ENCODE measurements at regions not wholly inside any gene's neighbourhood (a gene's known extent, or its start where the extent isn't known, plus 50 kb on each side); places are given as distances from the start of the nearest gene placed in this dataset.

GRCh38 chr1:193819376-193819775 is 633.0 kb upstream of the B3GALT2 start:
- no peak for TF ChIP-seq EZH2 (IDR thresholded peaks at IDR 0.05; ENCODE audit: borderline replicate concordance, low read depth, low read length, severe bottlenecking)
- TF ChIP-seq CTCF (IDR thresholded peaks at IDR 0.05; ENCODE audit: borderline replicate concordance, extremely low read depth, low read length, poor library complexity, severe bottlenecking) = no peak
- ATAC-seq (ENCODE audit: insufficient read depth, low read depth) = no peak

GRCh38 chr1:193807208-193807607 is 620.8 kb upstream of the B3GALT2 start:
- DNase-seq = no peak
- H3K4me1 ChIP-seq (ENCODE audit: insufficient read depth, low read length) = no peaks in the 10 kb centered on the region
- H3K79me2 ChIP-seq (ENCODE audit: insufficient read depth, low read length) = no peaks in the 10 kb centered on the region
- no peak overlapping the region for H3K9ac ChIP-seq (ENCODE audit: low read depth, low read length)
- H4K20me1 ChIP-seq (ENCODE audit: insufficient read depth, low read length) = no peaks in the 10 kb centered on the region
- H3K4me2 ChIP-seq (ENCODE audit: insufficient read depth, low read length) = no peak overlapping the region
- no peaks in the 10 kb centered on the region for H3K27me3 ChIP-seq (ENCODE audit: insufficient read depth, low read length, poor library complexity)
- H3K4me3 ChIP-seq (ENCODE audit: low read depth in 1 of 2, low read length in 2 of 2) = no peak overlapping the region
- H3K27ac ChIP-seq (ENCODE audit: low read length) = no peak overlapping the region
- no peaks in the 10 kb centered on the region for H3K36me3 ChIP-seq (ENCODE audit: insufficient read depth, low read length)
- ATAC-seq (ENCODE audit: insufficient read depth, low read depth) = no peak
- no peaks in the 10 kb centered on the region for H3K9me3 ChIP-seq (ENCODE audit: insufficient read depth, low read length, severe bottlenecking)
- H2AFZ ChIP-seq (ENCODE audit: low read depth, low read length) = no peak overlapping the region
- no peak for TF ChIP-seq CTCF (IDR thresholded peaks at IDR 0.05; ENCODE audit: borderline replicate concordance, extremely low read depth, low read length, poor library complexity, severe bottlenecking)
- TF ChIP-seq EZH2 (IDR thresholded peaks at IDR 0.05; ENCODE audit: borderline replicate concordance, low read depth, low read length, severe bottlenecking) = no peak

More at GRCh38 chr1:193819376-193819775, 633.0 kb upstream of the B3GALT2 start:
- Histone ChIP-seq H4K20me1 (ENCODE audit: insufficient read depth, low read length) (no peaks in the 10 kb centered on the region), H3K27ac (ENCODE audit: low read length) (no peak overlapping the region), H3K9me3 (ENCODE audit: insufficient read depth, low read length, severe bottlenecking) (no peaks in the 10 kb centered on the region), H2AFZ (ENCODE audit: low read depth, low read length) (no peak overlapping the region), H3K9ac (ENCODE audit: low read depth, low read length) (no peak overlapping the region), H3K79me2 (ENCODE audit: insufficient read depth, low read length) (no peaks in the 10 kb centered on the region), H3K27me3 (ENCODE audit: insufficient read depth, low read length, poor library complexity) (no peaks in the 10 kb centered on the region), H3K4me1 (ENCODE audit: insufficient read depth, low read length) (no peaks in the 10 kb centered on the region), H3K36me3 (ENCODE audit: insufficient read depth, low read length) (no peaks in the 10 kb centered on the region), H3K4me2 (ENCODE audit: insufficient read depth, low read length) (no peak overlapping the region), H3K4me3 (ENCODE audit: low read depth in 1 of 2, low read length in 2 of 2) (no peak overlapping the region)
- DNase-seq = no peak

- no peak overlapping the region for H3K4me2 ChIP-seq (ENCODE audit: insufficient read depth, low read length)
- H3K9ac ChIP-seq (ENCODE audit: low read depth, low read length) = no peak overlapping the region
- no peak overlapping the region for H2AFZ ChIP-seq (ENCODE audit: low read depth, low read length)
- no peaks in the 10 kb centered on the region for H3K9me3 ChIP-seq (ENCODE audit: insufficient read depth, low read length, severe bottlenecking)
- no peaks in the 10 kb centered on the region for H3K27me3 ChIP-seq (ENCODE audit: insufficient read depth, low read length, poor library complexity)
- no peaks in the 10 kb centered on the region for H3K36me3 ChIP-seq (ENCODE audit: insufficient read depth, low read length)
- no peak for ATAC-seq (ENCODE audit: insufficient read depth, low read depth)
- H3K4me3 ChIP-seq (ENCODE audit: low read depth in 1 of 2, low read length in 2 of 2) = no peak overlapping the region
- no peaks in the 10 kb centered on the region for H3K4me1 ChIP-seq (ENCODE audit: insufficient read depth, low read length)
- no peaks in the 10 kb centered on the region for H4K20me1 ChIP-seq (ENCODE audit: insufficient read depth, low read length)
- TF ChIP-seq EZH2 (IDR thresholded peaks at IDR 0.05; ENCODE audit: borderline replicate concordance, low read depth, low read length, severe bottlenecking) = no peak
- TF ChIP-seq CTCF (IDR thresholded peaks at IDR 0.05; ENCODE audit: borderline replicate concordance, extremely low read depth, low read length, poor library complexity, severe bottlenecking) = no peak
- H3K79me2 ChIP-seq (ENCODE audit: insufficient read depth, low read length) = no peaks in the 10 kb centered on the region
- DNase-seq = no peak
- H3K27ac ChIP-seq (ENCODE audit: low read length) = no peak overlapping the region
Measured at GRCh38 chr1:193806079-193807048, 620.0 kb upstream of the B3GALT2 start.
